Neural cell (in vitro differentiated cells): ENCODE measurements at regions not wholly inside any gene's neighbourhood (a gene's known extent, or its start where the extent isn't known, plus 50 kb on each side); places are given as distances from the start of the nearest gene placed in this dataset.

Experiments used
- H2AFZ ChIP-seq: fragments of 200-600, 300-800 bp; sonication (generic), shearing (Covaris generic); 2 replicates; pipeline ENCODE4 v1.6.0; 2014; ENCODE audit warnings: low read depth, mild to moderate bottlenecking, antibody characterized with exemption, low read length, moderate library complexity
- H3F3A ChIP-seq: fragments of 200-600 bp; shearing (Covaris generic); 2 replicates; pipeline ENCODE4 v1.6.1; 2016; ENCODE audit warnings: mild to moderate bottlenecking, moderate library complexity, mixed read lengths, antibody characterized with exemption, low read length; ENCODE audit not compliant: insufficient read depth, poor library complexity, severe bottlenecking
- H3K27ac ChIP-seq: fragments of 200-600, 300-800 bp; sonication (generic), shearing (Covaris generic); 2 replicates; pipeline ENCODE4 v1.5.1; 2014; ENCODE audit warnings: mild to moderate bottlenecking, low read length, moderate library complexity
- H3K27me3 ChIP-seq: fragments of 300-800, 200-600 bp; sonication (generic), shearing (Covaris generic); 2 replicates; pipeline ENCODE4 v1.6.0; 2014; ENCODE audit warnings: mild to moderate bottlenecking, low read depth, low read length, moderate library complexity; ENCODE audit not compliant: insufficient read depth
- H3K36me3 ChIP-seq: fragments of 300-800, 200-600 bp; sonication (generic), shearing (Covaris generic); 2 replicates; pipeline ENCODE4 v1.5.1; 2014; ENCODE audit warnings: mild to moderate bottlenecking, antibody characterized with exemption, low read length, moderate library complexity; ENCODE audit not compliant: insufficient read depth
- H3K4me2 ChIP-seq: fragments of 300-800, 200-600 bp; sonication (generic), shearing (Covaris generic); 2 replicates; pipeline ENCODE4 v1.6.0; 2014; ENCODE audit warnings: mild to moderate bottlenecking, low read length
- H3K4me3 ChIP-seq: fragments of 300-800, 200-600 bp; sonication (generic), shearing (Covaris generic); 2 replicates; pipeline ENCODE4 v1.5.1; 2014; ENCODE audit warnings: mild to moderate bottlenecking, low read length, moderate library complexity
- H3K79me2 ChIP-seq: fragments of 200-600 bp; shearing (Covaris generic); replicated peaks from 2 replicates; pipeline ENCODE4 v1.6.0; 2014; ENCODE audit warnings: mild to moderate bottlenecking, low read length, moderate library complexity; ENCODE audit not compliant: insufficient read depth
- H3K9ac ChIP-seq: fragments of 300-800, 200-600 bp; sonication (generic), shearing (Covaris generic); 2 replicates; pipeline ENCODE4 v1.6.1; 2016; ENCODE audit warnings: mild to moderate bottlenecking, low read length, mixed read lengths
- H3K9me2 ChIP-seq: fragments of 200-600 bp; shearing (Covaris generic); 2 replicates; pipeline ENCODE4 v1.6.1; 2016; ENCODE audit warnings: mild to moderate bottlenecking, low read length, mixed read lengths; ENCODE audit not compliant: insufficient read depth
- H3K9me3 ChIP-seq: fragments of 200-600, 300-800 bp; sonication (generic), shearing (Covaris generic); 2 replicates; pipeline ENCODE4 v1.6.1; 2016; ENCODE audit warnings: mild to moderate bottlenecking, mixed run types, low read length, moderate library complexity, mixed read lengths
- H4K20me1 ChIP-seq: fragments of 200-600 bp; shearing (Covaris generic); 2 replicates; pipeline ENCODE4 v1.6.1; 2016; ENCODE audit warnings: mild to moderate bottlenecking, mixed run types; ENCODE audit not compliant: insufficient read depth
- CTCF ChIP-seq: fragments of 450-650 bp; IDR thresholded peaks from 2 replicates; pipeline ENCODE4 v1.5.1; 2014; ENCODE audit warnings: antibody characterized with exemption, mild to moderate bottlenecking, moderate library complexity; ENCODE audit not compliant: poor library complexity, severe bottlenecking
- EP300 ChIP-seq: fragments of 450-650 bp; conservative IDR thresholded peaks from 2 replicates; pipeline ENCODE4 v1.6.1; 2014; ENCODE audit warnings: antibody characterized with exemption, mild to moderate bottlenecking, moderate library complexity; ENCODE audit not compliant: poor library complexity, severe bottlenecking
- EZH2 ChIP-seq: fragments of 200-600, 300-800 bp; shearing (Covaris generic), sonication (generic); IDR thresholded peaks from 2 replicates; pipeline ENCODE4 v1.6.1; 2014; ENCODE audit warnings: antibody characterized with exemption, low read length, borderline replicate concordance, mild to moderate bottlenecking; ENCODE audit not compliant: insufficient read depth, poor library complexity, severe bottlenecking
- MXI1 ChIP-seq: fragments of 450-650 bp; conservative IDR thresholded peaks from 2 replicates; pipeline ENCODE4 v1.6.1; 2014; ENCODE audit warnings: antibody characterized with exemption, mild to moderate bottlenecking; ENCODE audit not compliant: poor library complexity, severe bottlenecking
- POLR2AphosphoS5 ChIP-seq: IDR thresholded peaks from 2 replicates; pipeline ENCODE4 v1.6.1; 2012
- RAD21 ChIP-seq: fragments of 450-650 bp; conservative IDR thresholded peaks from 2 replicates; pipeline ENCODE4 v1.6.1; 2014; ENCODE audit warnings: antibody characterized with exemption, mild to moderate bottlenecking, moderate library complexity
- SMC3 ChIP-seq: fragments of 450-650 bp; conservative IDR thresholded peaks from 2 replicates; pipeline ENCODE4 v1.6.1; 2014; ENCODE audit warnings: antibody characterized with exemption, mild to moderate bottlenecking, moderate library complexity; ENCODE audit not compliant: poor library complexity
- TAF1 ChIP-seq: IDR thresholded peaks from 2 replicates; pipeline ENCODE4 v1.6.1; 2012; ENCODE audit warnings: low read depth
- TF ChIP-seq, protein P1 (sequence below): IDR thresholded peaks from 2 replicates; pipeline ENCODE4 v1.6.1; 2012; ENCODE audit warnings: borderline replicate concordance

- H3K9ac ChIP-seq: no peak overlapping the region
- no peaks in the 10 kb centered on the region for H3K9me2 ChIP-seq
- H4K20me1 ChIP-seq: no peaks in the 10 kb centered on the region
- H3F3A ChIP-seq: no peaks in the 10 kb centered on the region
- H3K4me2 ChIP-seq: no peak overlapping the region
- no peak overlapping the region for H3K27ac ChIP-seq
- H3K36me3 ChIP-seq: no peaks in the 10 kb centered on the region
- no peaks in the 10 kb centered on the region for H3K79me2 ChIP-seq
- peaks cover 30% of the 10 kb centered on the region for H3K27me3 ChIP-seq
- no peak overlapping the region for H2AFZ ChIP-seq
- no peak for TF ChIP-seq RAD21
- TF ChIP-seq EP300: no peak
- TF ChIP-seq TAF1: no peak
- TF ChIP-seq, protein P1, sequence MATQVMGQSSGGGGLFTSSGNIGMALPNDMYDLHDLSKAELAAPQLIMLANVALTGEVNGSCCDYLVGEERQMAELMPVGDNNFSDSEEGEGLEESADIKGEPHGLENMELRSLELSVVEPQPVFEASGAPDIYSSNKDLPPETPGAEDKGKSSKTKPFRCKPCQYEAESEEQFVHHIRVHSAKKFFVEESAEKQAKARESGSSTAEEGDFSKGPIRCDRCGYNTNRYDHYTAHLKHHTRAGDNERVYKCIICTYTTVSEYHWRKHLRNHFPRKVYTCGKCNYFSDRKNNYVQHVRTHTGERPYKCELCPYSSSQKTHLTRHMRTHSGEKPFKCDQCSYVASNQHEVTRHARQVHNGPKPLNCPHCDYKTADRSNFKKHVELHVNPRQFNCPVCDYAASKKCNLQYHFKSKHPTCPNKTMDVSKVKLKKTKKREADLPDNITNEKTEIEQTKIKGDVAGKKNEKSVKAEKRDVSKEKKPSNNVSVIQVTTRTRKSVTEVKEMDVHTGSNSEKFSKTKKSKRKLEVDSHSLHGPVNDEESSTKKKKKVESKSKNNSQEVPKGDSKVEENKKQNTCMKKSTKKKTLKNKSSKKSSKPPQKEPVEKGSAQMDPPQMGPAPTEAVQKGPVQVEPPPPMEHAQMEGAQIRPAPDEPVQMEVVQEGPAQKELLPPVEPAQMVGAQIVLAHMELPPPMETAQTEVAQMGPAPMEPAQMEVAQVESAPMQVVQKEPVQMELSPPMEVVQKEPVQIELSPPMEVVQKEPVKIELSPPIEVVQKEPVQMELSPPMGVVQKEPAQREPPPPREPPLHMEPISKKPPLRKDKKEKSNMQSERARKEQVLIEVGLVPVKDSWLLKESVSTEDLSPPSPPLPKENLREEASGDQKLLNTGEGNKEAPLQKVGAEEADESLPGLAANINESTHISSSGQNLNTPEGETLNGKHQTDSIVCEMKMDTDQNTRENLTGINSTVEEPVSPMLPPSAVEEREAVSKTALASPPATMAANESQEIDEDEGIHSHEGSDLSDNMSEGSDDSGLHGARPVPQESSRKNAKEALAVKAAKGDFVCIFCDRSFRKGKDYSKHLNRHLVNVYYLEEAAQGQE: no peak
- no peak for TF ChIP-seq POLR2AphosphoS5
- TF ChIP-seq MXI1: no peak
- TF ChIP-seq SMC3: no peak
- no peak for TF ChIP-seq CTCF
- no peak for TF ChIP-seq EZH2
- H3K4me3 ChIP-seq: no peak overlapping the region
- no peaks in the 10 kb centered on the region for H3K9me3 ChIP-seq
Observed at GRCh38 chr2:464562-465309, 176.8 kb upstream of the ALKAL2 start.

DNA sequence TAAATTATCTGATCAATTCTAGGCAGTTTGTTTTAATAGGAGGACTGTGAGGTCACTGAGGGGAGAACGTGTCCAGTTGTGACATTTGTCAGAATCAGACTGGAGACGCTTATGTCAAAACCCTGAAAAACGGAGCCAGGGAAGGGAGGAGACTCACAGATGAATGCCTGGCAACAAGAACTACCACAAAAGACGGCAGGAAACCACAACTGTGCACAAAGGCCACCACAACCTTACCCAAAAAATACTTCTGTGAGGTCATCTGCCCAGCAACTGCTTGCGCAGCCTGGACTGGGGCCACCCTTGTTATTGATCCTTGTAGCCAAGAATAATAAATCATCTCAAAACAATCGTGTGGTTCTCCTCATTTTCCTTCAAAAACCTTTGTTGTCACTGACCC is 173.0 kb upstream of the ALKAL2 start:
- Histone ChIP-seq H3K4me2 (no peak overlapping the region), H3K27ac (no peak overlapping the region), H4K20me1 (no peaks in the 10 kb centered on the region), H3K79me2 (no peaks in the 10 kb centered on the region), H2AFZ (no peak overlapping the region), H3K36me3 (no peaks in the 10 kb centered on the region), H3K9me2 (no peaks in the 10 kb centered on the region), H3K4me3 (no peak overlapping the region), H3F3A (no peaks in the 10 kb centered on the region), H3K9ac (no peak overlapping the region), H3K9me3 (no peaks in the 10 kb centered on the region), H3K27me3 (no peaks in the 10 kb centered on the region)
- TF ChIP-seq RAD21 (no peak), EZH2 (no peak), CTCF (no peak), TAF1 (no peak), MXI1 (no peak), SMC3 (no peak), EP300 (no peak), POLR2AphosphoS5 (no peak)
- TF ChIP-seq, protein P1: no peak
